Activated CD4-positive, alpha-beta T cell treated with anti-CD3 and anti-CD28 coated beads, Interleukin-2, amount 10 ng/mL, durations not matched to agents 7 days and 5 days (primary cell): ENCODE measurements at regions not wholly inside any gene's neighbourhood (a gene's known extent, or its start where the extent isn't known, plus 50 kb on each side); places are given as distances from the start of the nearest gene placed in this dataset.

Source experiments
- CTCF ChIA-PET: fragments of 350-600 bp; sonication (Branson Sonifier 250); formaldehyde crosslinking; loops from one replicate; lab custom pipeline; 2021; ENCODE audit warnings: antibody characterized with exemption; lab: Charles Lee
- POLR2A ChIA-PET: fragments of 350-600 bp; sonication (Branson Sonifier 250); formaldehyde crosslinking; loops from one replicate; lab custom pipeline; 2021; ENCODE audit warnings: antibody characterized with exemption; lab: Charles Lee
- DNase-seq: peaks from one replicate; pipeline ENCODE4 v3.0.0-alpha.2; 2020
- H3K27ac Mint-ChIP-seq: one replicate; pipeline ENCODE4 v1.8.0; 2021; ENCODE audit warnings: mild to moderate bottlenecking, moderate library complexity, mixed read lengths
- H3K27me3 Mint-ChIP-seq: one replicate; pipeline ENCODE4 v1.8.0; 2021; ENCODE audit warnings: mixed read lengths
- H3K36me3 Mint-ChIP-seq: one replicate; pipeline ENCODE4 v1.8.0; 2021; ENCODE audit warnings: low read depth, mixed read lengths
- H3K4me1 Mint-ChIP-seq: one replicate; pipeline ENCODE4 v1.8.0; 2021; ENCODE audit warnings: mixed read lengths
- H3K4me3 Mint-ChIP-seq: one replicate; pipeline ENCODE4 v1.8.0; 2021; ENCODE audit warnings: mild to moderate bottlenecking, moderate library complexity, mixed read lengths
- H3K9me3 Mint-ChIP-seq: one replicate; pipeline ENCODE4 v1.8.0; 2021; ENCODE audit warnings: mixed read lengths

GRCh38 chr1:39085174-39085573, 59.0 kb downstream of the NDUFS5 start:
- CTCF ChIA-PET = interaction anchor here (2.4 kb wide), 1 partner anchor 12 kb away, joined by 5 read pairs; no protein-coding TSS in a partner anchor

GRCh38 chr1:39086386-39086785, 60.2 kb downstream of the NDUFS5 start:
- H3K27ac Mint-ChIP-seq = no peak overlapping the region
- DNase-seq = no peak
- ChIA-PET POLR2A (no interaction called here), CTCF (interaction anchor here (1.3 kb wide), 1 partner anchor 98 kb away, joined by 3 read pairs; no protein-coding TSS in a partner anchor)
- peaks cover 35% of the 10 kb centered on the region for H3K27me3 Mint-ChIP-seq
- H3K36me3 Mint-ChIP-seq = no peaks in the 10 kb centered on the region
- no peaks in the 10 kb centered on the region for H3K9me3 Mint-ChIP-seq
- no peak overlapping the region for H3K4me3 Mint-ChIP-seq
- H3K4me1 Mint-ChIP-seq = peaks cover 7% of the 10 kb centered on the region

More at GRCh38 chr1:39085174-39085573, 59.0 kb downstream of the NDUFS5 start:
- H3K4me1 Mint-ChIP-seq = peaks cover 13% of the 10 kb centered on the region
- DNase-seq = no peak
- H3K9me3 Mint-ChIP-seq = no peaks in the 10 kb centered on the region
- H3K27me3 Mint-ChIP-seq = peaks cover 43% of the 10 kb centered on the region
- H3K27ac Mint-ChIP-seq = no peak overlapping the region
- POLR2A ChIA-PET = interaction anchor here (0.8 kb wide), 1 partner anchor 107 kb away, joined by 3 read pairs; no protein-coding TSS in a partner anchor
- no peak overlapping the region for H3K4me3 Mint-ChIP-seq
- no peaks in the 10 kb centered on the region for H3K36me3 Mint-ChIP-seq

GRCh38 chr1:39086865-39087409, 60.8 kb downstream of the NDUFS5 start:
- Mint-ChIP-seq H3K36me3 (no peaks in the 10 kb centered on the region), H3K27ac (no peak overlapping the region), H3K9me3 (no peaks in the 10 kb centered on the region), H3K4me1 (peaks cover 7% of the 10 kb centered on the region), H3K27me3 (peaks cover 35% of the 10 kb centered on the region), H3K4me3 (no peak overlapping the region)
- CTCF ChIA-PET = interaction anchor here (0.7 to 1.3 kb wide), 2 partner anchors 97 to 105 kb away, joined by 3 read pairs; no protein-coding TSS in a partner anchor
- POLR2A ChIA-PET = no interaction called here
- DNase-seq = no peak

- H3K9me3 Mint-ChIP-seq = no peaks in the 10 kb centered on the region
- H3K36me3 Mint-ChIP-seq = no peaks in the 10 kb centered on the region
- H3K4me3 Mint-ChIP-seq = no peak overlapping the region
- H3K27ac Mint-ChIP-seq = no peak overlapping the region
- H3K4me1 Mint-ChIP-seq = peaks cover 4% of the 10 kb centered on the region
- POLR2A ChIA-PET = interaction anchor here (0.6 kb wide), 1 partner anchor 867 kb away, joined by 3 read pairs; no protein-coding TSS in a partner anchor
- peaks cover 30% of the 10 kb centered on the region for H3K27me3 Mint-ChIP-seq
- CTCF ChIA-PET = interaction anchor here (0.5 to 0.7 kb wide), 2 partner anchors 105 to 153 kb away, joined by 3 to 4 read pairs; no protein-coding TSS in a partner anchor
- no peak for DNase-seq
Measured at GRCh38 chr1:39087435-39087834, 61.3 kb downstream of the NDUFS5 start.

GRCh38 chr1:39088658-39089057, 62.5 kb downstream of the NDUFS5 start:
- ChIA-PET CTCF (interaction anchor here (0.6 kb wide), 1 partner anchor 65 kb away, joined by 3 read pairs; no protein-coding TSS in a partner anchor), POLR2A (no interaction called here)
- no peaks in the 10 kb centered on the region for H3K36me3 Mint-ChIP-seq
- peaks cover 18% of the 10 kb centered on the region for H3K27me3 Mint-ChIP-seq
- no peak overlapping the region for H3K27ac Mint-ChIP-seq
- H3K4me3 Mint-ChIP-seq = no peak overlapping the region
- peaks cover 3% of the 10 kb centered on the region for H3K4me1 Mint-ChIP-seq
- no peaks in the 10 kb centered on the region for H3K9me3 Mint-ChIP-seq
- DNase-seq = no peak

- H3K36me3 Mint-ChIP-seq = no peaks in the 10 kb centered on the region
- CTCF ChIA-PET = interaction anchor here (1.0 kb wide), 1 partner anchor 9 kb away, joined by 4 read pairs; no protein-coding TSS in a partner anchor
Measured at GRCh38 chr1:39089931-39090521, 63.9 kb downstream of the NDUFS5 start.

GRCh38 chr1:39090757-39091380, 64.7 kb downstream of the NDUFS5 start:
- CTCF ChIA-PET = no interaction called here
- Mint-ChIP-seq H3K27ac (no peak overlapping the region), H3K4me3 (no peak overlapping the region), H3K4me1 (peaks cover 3% of the 10 kb centered on the region), H3K36me3 (no peaks in the 10 kb centered on the region), H3K27me3 (peaks cover 2% of the 10 kb centered on the region), H3K9me3 (no peaks in the 10 kb centered on the region)
- no peak for DNase-seq
- POLR2A ChIA-PET = no interaction called here

More at GRCh38 chr1:39089931-39090521, 63.9 kb downstream of the NDUFS5 start:
- peaks cover 3% of the 10 kb centered on the region for H3K4me1 Mint-ChIP-seq
- DNase-seq = no peak
- H3K4me3 Mint-ChIP-seq = no peak overlapping the region
- H3K9me3 Mint-ChIP-seq = no peaks in the 10 kb centered on the region
- POLR2A ChIA-PET = no interaction called here
- peaks cover 6% of the 10 kb centered on the region for H3K27me3 Mint-ChIP-seq
- H3K27ac Mint-ChIP-seq = no peak overlapping the region

GRCh38 chr1:39091845-39092645, 65.9 kb downstream of the NDUFS5 start:
- Mint-ChIP-seq H3K36me3 (no peaks in the 10 kb centered on the region), H3K9me3 (no peaks in the 10 kb centered on the region), H3K27me3 (no peaks in the 10 kb centered on the region), H3K27ac (no peak overlapping the region), H3K4me1 (peaks cover 3% of the 10 kb centered on the region), H3K4me3 (no peak overlapping the region)
- CTCF ChIA-PET = interaction anchor here (0.9 to 2.6 kb wide), 3 partner anchors 9 to 60 kb away, joined by 3 to 10 read pairs (median 4); no protein-coding TSS in a partner anchor
- peak; percentile 75 for DNase-seq
- POLR2A ChIA-PET = no interaction called here

- no peaks in the 10 kb centered on the region for H3K9me3 Mint-ChIP-seq
- no peaks in the 10 kb centered on the region for H3K36me3 Mint-ChIP-seq
- CTCF ChIA-PET = no interaction called here
Measured at GRCh38 chr1:39094685-39095084, 68.5 kb downstream of the NDUFS5 start.

GRCh38 chr1:39098546-39099250, 72.5 kb downstream of the NDUFS5 start:
- ChIA-PET CTCF (interaction anchor here (0.5 to 2.3 kb wide), 24 partner anchors 9 to 508 kb away, joined by 3 to 11 read pairs (median 4); partner anchors contain the start of genes BMP8A and PABPC4), POLR2A (no interaction called here)
- H3K27me3 Mint-ChIP-seq = no peaks in the 10 kb centered on the region
- peaks cover 22% of the 10 kb centered on the region for H3K4me1 Mint-ChIP-seq
- DNase-seq = peak; percentile 76
- H3K27ac Mint-ChIP-seq = no peak overlapping the region
- no peak overlapping the region for H3K4me3 Mint-ChIP-seq
- H3K36me3 Mint-ChIP-seq = no peaks in the 10 kb centered on the region
- no peaks in the 10 kb centered on the region for H3K9me3 Mint-ChIP-seq

More at GRCh38 chr1:39094685-39095084, 68.5 kb downstream of the NDUFS5 start:
- Mint-ChIP-seq H3K27ac (no peak overlapping the region), H3K27me3 (no peaks in the 10 kb centered on the region), H3K4me3 (no peak overlapping the region), H3K4me1 (peaks cover 9% of the 10 kb centered on the region)
- POLR2A ChIA-PET = no interaction called here
- no peak for DNase-seq

GRCh38 chr1:39102537-39103327, 76.6 kb downstream of the NDUFS5 start:
- no peaks in the 10 kb centered on the region for H3K9me3 Mint-ChIP-seq
- no peak overlapping the region for H3K27ac Mint-ChIP-seq
- POLR2A ChIA-PET = no interaction called here
- no peak overlapping the region for H3K4me3 Mint-ChIP-seq
- H3K27me3 Mint-ChIP-seq = peaks cover 13% of the 10 kb centered on the region
- peaks cover 37% of the 10 kb centered on the region for H3K4me1 Mint-ChIP-seq
- CTCF ChIA-PET = interaction anchor here (0.6 to 0.7 kb wide), 2 partner anchors 56 to 88 kb away, joined by 3 to 5 read pairs; no protein-coding TSS in a partner anchor
- no peaks in the 10 kb centered on the region for H3K36me3 Mint-ChIP-seq
- DNase-seq = peak; percentile 52
